ENCODE measurements at regions not wholly inside any gene's neighbourhood (a gene's known extent, or its start where the extent isn't known, plus 50 kb on each side); places are given as distances from the start of the nearest gene placed in this dataset.

DNA sequence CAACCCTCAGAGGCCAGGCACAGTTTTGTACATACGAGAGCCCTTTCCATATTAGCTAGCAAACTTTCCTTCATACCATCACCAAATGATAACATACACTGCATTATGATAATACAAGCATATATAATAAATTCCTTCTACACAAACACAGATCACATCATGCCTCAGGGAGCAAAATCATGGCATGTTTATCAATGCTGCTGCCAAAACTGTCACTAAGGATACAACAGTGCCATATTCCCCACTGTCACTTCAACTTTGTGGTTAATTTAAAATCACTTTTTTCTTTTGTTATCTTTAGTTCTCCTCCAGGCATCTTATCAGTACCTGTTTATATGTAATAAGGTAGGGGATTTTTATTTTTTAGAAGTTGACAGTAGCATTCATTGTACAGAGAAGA is 196.3 kb downstream of the EPM2A start:
- Histone ChIP-seq H3K4me3 (no peak overlapping the region), H3K36me3 (no peaks in the 10 kb centered on the region), H3K27ac (no peak overlapping the region), H3K27me3 (no peaks in the 10 kb centered on the region), H3K4me1 (no peaks in the 10 kb centered on the region), H3K9me3 (no peaks in the 10 kb centered on the region)
- TF ChIP-seq EP300 (IDR thresholded peaks at IDR 0.05) (no peak), POLR2AphosphoS5 (IDR thresholded peaks at IDR 0.05) (no peak), POLR2A (IDR thresholded peaks at IDR 0.05) (no peak)
- TF ChIP-seq, protein P1, sequence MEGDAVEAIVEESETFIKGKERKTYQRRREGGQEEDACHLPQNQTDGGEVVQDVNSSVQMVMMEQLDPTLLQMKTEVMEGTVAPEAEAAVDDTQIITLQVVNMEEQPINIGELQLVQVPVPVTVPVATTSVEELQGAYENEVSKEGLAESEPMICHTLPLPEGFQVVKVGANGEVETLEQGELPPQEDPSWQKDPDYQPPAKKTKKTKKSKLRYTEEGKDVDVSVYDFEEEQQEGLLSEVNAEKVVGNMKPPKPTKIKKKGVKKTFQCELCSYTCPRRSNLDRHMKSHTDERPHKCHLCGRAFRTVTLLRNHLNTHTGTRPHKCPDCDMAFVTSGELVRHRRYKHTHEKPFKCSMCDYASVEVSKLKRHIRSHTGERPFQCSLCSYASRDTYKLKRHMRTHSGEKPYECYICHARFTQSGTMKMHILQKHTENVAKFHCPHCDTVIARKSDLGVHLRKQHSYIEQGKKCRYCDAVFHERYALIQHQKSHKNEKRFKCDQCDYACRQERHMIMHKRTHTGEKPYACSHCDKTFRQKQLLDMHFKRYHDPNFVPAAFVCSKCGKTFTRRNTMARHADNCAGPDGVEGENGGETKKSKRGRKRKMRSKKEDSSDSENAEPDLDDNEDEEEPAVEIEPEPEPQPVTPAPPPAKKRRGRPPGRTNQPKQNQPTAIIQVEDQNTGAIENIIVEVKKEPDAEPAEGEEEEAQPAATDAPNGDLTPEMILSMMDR (IDR thresholded peaks at IDR 0.05), result no peak
- WGBS, result 42% methylated on average over 1 of the region's 1 CpG
- no peak for DNase-seq (ENCODE audit: low spot score in 2 of 2)

DNA sequence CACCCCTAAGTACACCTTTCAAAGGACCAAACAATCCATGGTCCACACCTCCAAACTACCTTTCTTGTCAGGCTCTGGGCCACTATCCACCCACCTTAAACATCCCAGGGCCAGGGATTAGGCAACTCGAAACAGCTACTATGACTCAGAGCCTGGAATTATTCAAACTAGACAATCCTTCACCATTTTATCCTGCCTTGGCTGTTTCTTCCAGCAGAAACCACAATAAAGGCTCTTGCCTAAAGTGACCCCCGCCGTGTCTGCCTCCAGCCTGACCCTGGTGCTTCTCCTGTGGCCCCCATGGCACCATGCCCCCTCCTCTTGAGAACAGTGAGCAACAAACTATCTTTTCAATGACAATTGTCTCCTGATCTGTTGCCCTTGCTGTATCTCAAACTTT is 195.5 kb downstream of the EPM2A start:
- no peak overlapping the region for H3K27ac ChIP-seq
- DNase-seq (ENCODE audit: low spot score in 2 of 2), result no peak
- no peaks in the 10 kb centered on the region for H3K4me1 ChIP-seq
- H3K4me3 ChIP-seq, result no peak overlapping the region
- no peaks in the 10 kb centered on the region for H3K27me3 ChIP-seq
- no peaks in the 10 kb centered on the region for H3K9me3 ChIP-seq
- 60% methylated on average over 3 of the region's 3 CpGs for WGBS
- TF ChIP-seq, protein P1 (IDR thresholded peaks at IDR 0.05), result no peak
- TF ChIP-seq POLR2A (IDR thresholded peaks at IDR 0.05) (no peak), POLR2AphosphoS5 (IDR thresholded peaks at IDR 0.05) (no peak)
- no peaks in the 10 kb centered on the region for H3K36me3 ChIP-seq

DNA sequence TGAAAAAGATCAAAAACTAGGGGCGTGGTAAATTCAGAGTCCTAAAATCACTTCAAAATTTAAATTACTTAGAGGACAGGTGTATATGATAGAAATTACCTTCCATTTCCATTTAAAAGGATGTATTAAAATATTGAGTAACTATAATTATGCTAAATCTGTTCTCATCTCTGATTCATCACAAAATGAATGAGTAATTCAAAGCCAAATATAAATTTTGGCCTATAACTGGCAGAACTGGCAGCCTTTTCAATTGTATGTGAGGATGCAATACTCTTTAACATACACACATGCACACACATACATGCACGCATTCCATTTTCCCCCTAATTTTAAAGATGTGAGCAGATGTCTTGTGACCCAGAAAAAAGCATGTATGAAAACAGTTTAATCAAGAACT is 194.6 kb downstream of the EPM2A start:
- H3K27me3 ChIP-seq, result no peaks in the 10 kb centered on the region
- H3K36me3 ChIP-seq, result no peaks in the 10 kb centered on the region
- no peak overlapping the region for H3K4me3 ChIP-seq
- TF ChIP-seq EP300 (IDR thresholded peaks at IDR 0.05), result no peak
- TF ChIP-seq POLR2A (IDR thresholded peaks at IDR 0.05), result no peak
- no peak for TF ChIP-seq POLR2AphosphoS5 (IDR thresholded peaks at IDR 0.05)
- TF ChIP-seq, protein P1 (IDR thresholded peaks at IDR 0.05), result no peak
- DNase-seq (ENCODE audit: low spot score in 2 of 2), result no peak
- no peaks in the 10 kb centered on the region for H3K4me1 ChIP-seq
- no peaks in the 10 kb centered on the region for H3K9me3 ChIP-seq
- WGBS, result 82% methylated on average over 2 of the region's 2 CpGs
- H3K27ac ChIP-seq, result no peak overlapping the region

DNA sequence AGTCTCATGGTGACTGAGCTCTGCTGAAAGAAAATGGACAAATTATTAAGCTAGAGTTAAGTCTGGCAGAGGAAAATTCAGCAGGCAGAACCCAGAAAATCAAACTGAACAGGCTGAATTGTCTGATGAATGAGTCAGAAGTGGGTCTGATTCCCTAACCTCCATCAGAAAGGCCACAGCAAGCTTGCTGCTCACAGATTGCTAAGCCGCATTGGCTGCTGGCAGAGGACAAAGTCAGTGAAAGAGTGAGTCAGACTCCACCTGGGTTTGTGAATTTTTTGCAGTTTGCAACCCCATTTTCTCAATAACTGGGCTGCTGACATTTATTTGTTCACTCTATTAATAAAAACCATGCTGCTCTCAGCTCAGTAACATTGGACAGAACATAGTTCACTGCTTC is 191.3 kb downstream of the EPM2A start:
- TF ChIP-seq POLR2A (IDR thresholded peaks at IDR 0.05) (no peak), EP300 (IDR thresholded peaks at IDR 0.05) (no peak), POLR2AphosphoS5 (IDR thresholded peaks at IDR 0.05) (no peak)
- TF ChIP-seq, protein P1 (IDR thresholded peaks at IDR 0.05), result no peak
- no peaks in the 10 kb centered on the region for H3K27me3 ChIP-seq
- H3K4me3 ChIP-seq, result no peak overlapping the region
- no peaks in the 10 kb centered on the region for H3K9me3 ChIP-seq
- H3K27ac ChIP-seq, result no peak overlapping the region
- WGBS, result 80% methylated on average over 1 of the region's 1 CpG
- no peaks in the 10 kb centered on the region for H3K4me1 ChIP-seq
- H3K36me3 ChIP-seq, result no peaks in the 10 kb centered on the region
- DNase-seq (ENCODE audit: low spot score in 2 of 2), result no peak

DNA sequence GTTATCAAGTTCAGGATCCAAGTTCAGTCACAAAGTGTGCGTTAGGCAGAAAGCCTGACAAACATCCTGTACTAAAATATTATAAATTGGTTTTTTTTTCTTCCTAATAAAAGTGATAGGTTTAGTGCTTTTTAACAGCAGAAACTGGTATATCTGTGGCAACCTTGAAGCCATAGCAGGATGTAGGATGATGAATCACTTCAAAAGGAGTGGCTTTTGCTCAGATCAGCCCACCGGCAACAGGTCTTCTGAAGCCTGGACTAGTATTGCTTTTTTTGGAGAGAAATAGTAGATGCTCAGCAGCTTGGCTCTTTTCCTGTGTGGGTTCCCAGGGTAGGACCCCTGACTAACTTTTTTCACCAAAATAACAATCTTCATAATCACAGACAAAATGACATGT is 190.8 kb downstream of the EPM2A start:
- DNase-seq (ENCODE audit: low spot score in 2 of 2), result no peak
- Histone ChIP-seq H3K36me3 (no peaks in the 10 kb centered on the region), H3K4me3 (no peak overlapping the region), H3K9me3 (no peaks in the 10 kb centered on the region), H3K4me1 (no peaks in the 10 kb centered on the region), H3K27ac (no peak overlapping the region), H3K27me3 (no peaks in the 10 kb centered on the region)
- WGBS, result 65% methylated on average over 2 of the region's 2 CpGs
- TF ChIP-seq EP300 (IDR thresholded peaks at IDR 0.05) (no peak), POLR2AphosphoS5 (IDR thresholded peaks at IDR 0.05) (no peak), POLR2A (IDR thresholded peaks at IDR 0.05) (no peak)
- TF ChIP-seq, protein P1 (IDR thresholded peaks at IDR 0.05), result no peak

Measured in suprapubic skin (tissue), 4 donors.